GM23338 (cell line): ENCODE measurements at regions not wholly inside any gene's neighbourhood (a gene's known extent, or its start where the extent isn't known, plus 50 kb on each side); places are given as distances from the start of the nearest gene placed in this dataset.

Source experiments
- ATAC-seq: fragments of 200-7000 bp; cut with Tn5 transposase; 3 replicates; pipeline ENCODE4 v1.9.1; 2020
- DNase-seq: peaks from one replicate; pipeline ENCODE4 v3.0.0-alpha.2; 2015; ENCODE audit warnings: low spot score
- H2AFZ ChIP-seq: fragments of 200-600 bp; sonication (generic); 2 replicates; pipeline ENCODE4 v1.8.0; 2016; ENCODE audit warnings: antibody characterized with exemption, mild to moderate bottlenecking, moderate library complexity
- H3F3A ChIP-seq: fragments of 200-600 bp; sonication (generic); replicated peaks from 2 replicates; pipeline ENCODE4 v1.8.0; 2017; ENCODE audit warnings: antibody characterized with exemption, mixed run types, low read depth
- H3K27ac ChIP-seq: fragments of 200-600 bp; sonication (generic); 2 replicates; pipeline ENCODE4 v1.6.1; 2016; ENCODE audit warnings: low read depth
- H3K27me3 ChIP-seq: fragments of 200-600 bp; sonication (generic); 2 replicates; pipeline ENCODE4 v1.8.0; 2016; ENCODE audit warnings: mild to moderate bottlenecking, mixed run types, moderate library complexity; ENCODE audit not compliant: insufficient read depth
- H3K36me3 ChIP-seq: fragments of 200-600 bp; sonication (generic); 2 replicates; pipeline ENCODE4 v1.8.0; 2016; ENCODE audit warnings: mild to moderate bottlenecking; ENCODE audit not compliant: insufficient read depth
- H3K4me1 ChIP-seq: fragments of 200-600 bp; sonication (generic); 2 replicates; pipeline ENCODE4 v1.8.0; 2016; ENCODE audit warnings: mild to moderate bottlenecking, moderate library complexity; ENCODE audit not compliant: insufficient read depth
- H3K4me2 ChIP-seq: fragments of 200-600 bp; sonication (generic); 2 replicates; pipeline ENCODE4 v1.7.1; 2017; ENCODE audit warnings: mixed run types
- H3K4me3 ChIP-seq: fragments of 200-600 bp; sonication (generic); 2 replicates; pipeline ENCODE4 v1.6.1; 2016; ENCODE audit warnings: mixed run types
- H3K79me2 ChIP-seq: fragments of 200-600 bp; sonication (generic); replicated peaks from 2 replicates; pipeline ENCODE4 v1.8.0; 2017; ENCODE audit warnings: mild to moderate bottlenecking; ENCODE audit not compliant: insufficient read depth
- H3K9me2 ChIP-seq: fragments of 200-600 bp; sonication (generic); 2 replicates; pipeline ENCODE4 v1.8.0; 2017; ENCODE audit not compliant: insufficient read depth
- H4K20me1 ChIP-seq: fragments of 200-600 bp; sonication (generic); replicated peaks from 2 replicates; pipeline ENCODE4 v1.8.0; 2017; ENCODE audit warnings: mild to moderate bottlenecking; ENCODE audit not compliant: insufficient read depth
- H3K27ac Mint-ChIP-seq: 2 replicates; pipeline ENCODE4 v1.8.0; 2020; ENCODE audit warnings: inconsistent platforms, mild to moderate bottlenecking, moderate library complexity, mixed read lengths
- H3K27me3 Mint-ChIP-seq: 3 replicates; pipeline ENCODE4 v1.8.0; 2022; ENCODE audit warnings: low read depth, mild to moderate bottlenecking, moderate library complexity, mixed read lengths, inconsistent platforms; ENCODE audit not compliant: insufficient read depth, poor library complexity
- H3K36me3 Mint-ChIP-seq: 3 replicates; pipeline ENCODE4 v1.8.0; 2021; ENCODE audit warnings: low read depth, mild to moderate bottlenecking, inconsistent platforms, moderate library complexity, mixed read lengths
- H3K4me1 Mint-ChIP-seq: 3 replicates; pipeline ENCODE4 v1.8.0; 2020; ENCODE audit warnings: mild to moderate bottlenecking, inconsistent platforms, mixed read lengths
- H3K4me3 Mint-ChIP-seq: 3 replicates; pipeline ENCODE4 v1.8.0; 2021; ENCODE audit warnings: moderate library complexity, mild to moderate bottlenecking, inconsistent platforms, mixed read lengths
- H3K9me3 Mint-ChIP-seq: 3 replicates; pipeline ENCODE4 v1.8.0; 2020; ENCODE audit warnings: moderate library complexity, mild to moderate bottlenecking, inconsistent platforms, mixed read lengths
- CREB1 ChIP-seq: fragments of 250-450 bp; sonication (Bioruptor Pico); IDR thresholded peaks from 2 replicates; pipeline ENCODE4 v1.5.0; 2020; ENCODE audit warnings: low read depth, mild to moderate bottlenecking, moderate library complexity
- ETS1 ChIP-seq: IDR thresholded peaks from 2 replicates; pipeline ENCODE4 v1.6.1; 2016; ENCODE audit warnings: antibody characterized with exemption
- EZH2phosphoT487 ChIP-seq: fragments of 200-600 bp; sonication (generic); IDR thresholded peaks from one replicate; pipeline ENCODE4 v1.8.1; 2018; ENCODE audit warnings: antibody characterized with exemption; ENCODE audit not compliant: unreplicated experiment
- JUNB ChIP-seq: IDR thresholded peaks from one replicate; pipeline ENCODE4 v1.6.1; 2016; ENCODE audit warnings: antibody characterized with exemption; ENCODE audit not compliant: unreplicated experiment
- NANOG ChIP-seq: IDR thresholded peaks from 2 replicates; pipeline ENCODE4 v1.6.1; 2016; ENCODE audit warnings: antibody characterized with exemption, borderline replicate concordance
- POLR2AphosphoS5 ChIP-seq: IDR thresholded peaks from 2 replicates; pipeline ENCODE4 v1.6.1; 2016; ENCODE audit warnings: antibody characterized with exemption, low read depth
- REST ChIP-seq: IDR thresholded peaks from one replicate; pipeline ENCODE4 v1.6.1; 2018; ENCODE audit warnings: antibody characterized with exemption; ENCODE audit not compliant: unreplicated experiment
- STAT1 ChIP-seq: IDR thresholded peaks from one replicate; pipeline ENCODE4 v1.6.1; 2016; ENCODE audit warnings: antibody characterized with exemption; ENCODE audit not compliant: unreplicated experiment
- ZNF114 ChIP-seq: fragments of 250-450 bp; sonication (Bioruptor Pico); IDR thresholded peaks from 2 replicates; pipeline ENCODE4 v1.5.0; 2020; ENCODE audit warnings: mild to moderate bottlenecking, moderate library complexity
- ZNF331 ChIP-seq: fragments of 250-450 bp; sonication (Bioruptor Pico); IDR thresholded peaks from 2 replicates; pipeline ENCODE4 v1.5.0; 2020; ENCODE audit warnings: low read depth, mild to moderate bottlenecking, moderate library complexity

GRCh38 chr20:46823271-46823751 lies 71.3 kb upstream of the EYA2 start (continued):
- TF ChIP-seq ETS1, result no peak
- no peak for TF ChIP-seq POLR2AphosphoS5
- TF ChIP-seq CREB1 (CRISPR knock-in tag), result no peak
- TF ChIP-seq JUNB, result no peak
- no peak for TF ChIP-seq NANOG
- TF ChIP-seq EZH2phosphoT487, result no peak
- TF ChIP-seq ZNF331 (CRISPR knock-in tag), result no peak
- TF ChIP-seq REST, result no peak

DNA sequence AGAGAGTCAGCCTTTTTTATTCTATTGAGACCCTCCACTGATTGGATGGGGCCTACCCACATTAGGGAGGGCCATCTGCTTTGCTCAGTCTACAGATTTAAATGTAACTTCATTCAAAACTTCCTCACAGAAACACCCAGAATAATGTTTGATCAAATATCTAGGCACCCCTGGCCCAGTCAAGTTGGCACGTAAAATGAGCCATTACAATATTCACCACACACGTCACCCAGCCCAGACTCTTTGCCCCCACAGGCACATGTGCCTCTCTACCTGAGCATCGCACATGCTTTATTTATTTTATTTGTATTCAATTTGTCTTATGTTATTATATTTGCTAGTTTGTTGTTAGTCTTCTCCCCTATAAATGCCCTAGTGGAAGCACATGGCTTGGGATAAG lies 70.9 kb upstream of the EYA2 start:
- Histone ChIP-seq H3K36me3 (no peaks in the 10 kb centered on the region), H3K9me2 (no peaks in the 10 kb centered on the region), H4K20me1 (no peaks in the 10 kb centered on the region), H3K4me2 (no peak overlapping the region), H3K79me2 (no peaks in the 10 kb centered on the region), H3K27ac (no peak overlapping the region), H3F3A (no peaks in the 10 kb centered on the region), H2AFZ (no peak overlapping the region), H3K4me3 (no peak overlapping the region), H3K27me3 (no peaks in the 10 kb centered on the region), H3K4me1 (no peaks in the 10 kb centered on the region)
- Mint-ChIP-seq H3K36me3 (no peaks in the 10 kb centered on the region), H3K9me3 (peaks cover 13% of the 10 kb centered on the region; the same call in 2 of the 3 replicates), H3K27me3 (peaks cover 3% of the 10 kb centered on the region), H3K4me1 (no peaks in the 10 kb centered on the region), H3K4me3 (no peak overlapping the region), H3K27ac (no peak overlapping the region)
- no peak for ATAC-seq
- TF ChIP-seq ZNF114 (CRISPR knock-in tag) (no peak), CREB1 (CRISPR knock-in tag) (no peak), STAT1 (no peak)
- DNase-seq, result no peak
